Ovary (tissue), 7 donors: ENCODE measurements at regions not wholly inside any gene's neighbourhood (a gene's known extent, or its start where the extent isn't known, plus 50 kb on each side); places are given as distances from the start of the nearest gene placed in this dataset.

ENCODE experiments used
- DNase-seq, 5 donors: peaks; one replicate each; pipeline ENCODE4 v3.0.0-alpha.2; 2019 to 2020
- H3K27ac ChIP-seq, 2 donors: fragments of 200-600 bp; one replicate each; pipeline versions ENCODE4 v1.5.1 to v1.8.0; 2019 to 2022
- H3K27me3 ChIP-seq: fragments of 200-600 bp; one replicate; pipeline ENCODE4 v1.8.0; 2022
- H3K36me3 ChIP-seq: fragments of 200-600 bp; sonication (generic); one replicate; pipeline ENCODE4 v1.5.1; 2019
- H3K4me1 ChIP-seq: one replicate; pipeline ENCODE4 v1.8.1; 2013; ENCODE audit warnings: mild to moderate bottlenecking, moderate library complexity; ENCODE audit not compliant: insufficient read depth
- H3K4me3 ChIP-seq: fragments of 200-600 bp; sonication (generic); one replicate; pipeline ENCODE4 v1.5.1; 2017
- H3K9me3 ChIP-seq, 2 donors: fragments of 200-600 bp in 1 of 2; sonication (generic) in 1 of 2; one replicate each; pipeline versions ENCODE4 v1.5.1 to v1.8.1; 2013 to 2019; ENCODE audit warnings: mild to moderate bottlenecking in 1 of 2, moderate library complexity in 1 of 2
- CTCF ChIP-seq, 3 donors: fragments of 450-650 bp in 2 of 3; fragments of 200-600 bp in 1 of 3; IDR thresholded peaks; one replicate each; pipeline versions ENCODE4 v1.5.1 to v1.8.0; 2016 to 2022; ENCODE audit warnings: antibody characterized with exemption in 3 of 3, mild to moderate bottlenecking in 1 of 3
- EP300 ChIP-seq: sonication (generic); formaldehyde crosslinking; IDR thresholded peaks from one replicate; pipeline ENCODE4 v1.6.1; 2017; ENCODE audit warnings: antibody characterized with exemption
- POLR2A ChIP-seq: fragments of 450-650 bp; IDR thresholded peaks from one replicate; pipeline ENCODE4 v1.6.1; 2017; ENCODE audit warnings: antibody characterized with exemption, mild to moderate bottlenecking, moderate library complexity
- WGBS, 3 donors: extraction: QIAGEN DNeasy Blood & Tissue Kit in 1 of 3; methylation state at CpG; one replicate each; pipeline versions ENCODE4 v1.1.5 to v1.1.7; 2013 to 2017; 5-methylcytosine and 5-hydroxymethylcytosine counted together
- intact Hi-C, 4 donors: fragments of 100-400 bp; cut with DNase I; formaldehyde crosslinking; loops; one replicate each; pipeline versions ENCODE4 v1.11.0 to v1.15.1; 2022 to 2023
- donor health status: DM: no; HTN: no; CAD: no; lungs with moderate emphysema.
- donor health status: DM: no; HTN: no; CAD: no.
- donor health status: Bipolar disorder and iron deficiency.
- donor health status: DM: no; HTN: no; CAD: no.
- donor health status: DM: yes; HTN: yes; CAD: no.

GRCh38 chr4:187268940-187269339, 545.3 kb upstream of the FAT1 start:
- 45 to 79% (median 46%) methylated on average over 2 of the region's 2 CpGs for WGBS, 3 donors
- Histone ChIP-seq H3K36me3 (no peaks in the 10 kb centered on the region), H3K27ac (no peak overlapping the region), H3K9me3 (no peaks in the 10 kb centered on the region), H3K27me3 (no peaks in the 10 kb centered on the region), H3K4me3 (no peak overlapping the region), H3K4me1 (no peaks in the 10 kb centered on the region)
- intact Hi-C loops = no loop called here
- TF ChIP-seq POLR2A = no peak
- TF ChIP-seq CTCF (IDR thresholded peaks at IDR 0.05) = no peak
- TF ChIP-seq EP300 = no peak
- DNase-seq = no peak

- Histone ChIP-seq H3K27me3 (no peaks in the 10 kb centered on the region), H3K4me1 (no peaks in the 10 kb centered on the region), H3K27ac (no peak overlapping the region), H3K36me3 (no peaks in the 10 kb centered on the region), H3K4me3 (no peak overlapping the region), H3K9me3 (no peaks in the 10 kb centered on the region)
- 35 to 57% (median 44%) methylated on average over 3 of the region's 3 CpGs for WGBS, 3 donors
- no peak for TF ChIP-seq CTCF (IDR thresholded peaks at IDR 0.05)
- TF ChIP-seq EP300 = no peak
- TF ChIP-seq POLR2A = no peak
- DNase-seq = no peak
- intact Hi-C loops = no loop called here
These were observed 546.5 kb upstream of the FAT1 start for GRCh38 chr4:187270154-187270553.

GRCh38 chr4:187271848-187272247, 548.2 kb upstream of the FAT1 start:
- WGBS, 3 donors = 83 to 93% (median 86%) methylated on average over 2 of the region's 2 CpGs
- Histone ChIP-seq H3K4me1 (no peaks in the 10 kb centered on the region), H3K36me3 (no peaks in the 10 kb centered on the region), H3K9me3 (no peaks in the 10 kb centered on the region), H3K27me3 (no peaks in the 10 kb centered on the region), H3K4me3 (no peak overlapping the region), H3K27ac (no peak overlapping the region)
- TF ChIP-seq CTCF (IDR thresholded peaks at IDR 0.05) = no peak
- TF ChIP-seq POLR2A = no peak
- no peak for TF ChIP-seq EP300
- intact Hi-C loops = no loop called here
- DNase-seq = no peak

- Histone ChIP-seq H3K4me1 (no peaks in the 10 kb centered on the region), H3K4me3 (no peak overlapping the region), H3K27ac (no peak overlapping the region), H3K27me3 (no peaks in the 10 kb centered on the region), H3K36me3 (no peaks in the 10 kb centered on the region), H3K9me3 (no peaks in the 10 kb centered on the region)
- TF ChIP-seq CTCF (IDR thresholded peaks at IDR 0.05) (no peak), EP300 (no peak), POLR2A (no peak)
- intact Hi-C loops = no loop called here
- no peak for DNase-seq
- 74 to 77% (median 76%) methylated on average over 2 of the region's 2 CpGs for WGBS, 3 donors
These were observed 550.5 kb upstream of the FAT1 start for GRCh38 chr4:187274153-187274552.
